ENCODE measurements at regions not wholly inside any gene's neighbourhood (a gene's known extent, or its start where the extent isn't known, plus 50 kb on each side); places are given as distances from the start of the nearest gene placed in this dataset.
"Not testable (repeated sequence)": the region's sequence is repeated elsewhere in the genome, so short reads cannot be mapped to it uniquely, and the experiment has no call there.

DNA sequence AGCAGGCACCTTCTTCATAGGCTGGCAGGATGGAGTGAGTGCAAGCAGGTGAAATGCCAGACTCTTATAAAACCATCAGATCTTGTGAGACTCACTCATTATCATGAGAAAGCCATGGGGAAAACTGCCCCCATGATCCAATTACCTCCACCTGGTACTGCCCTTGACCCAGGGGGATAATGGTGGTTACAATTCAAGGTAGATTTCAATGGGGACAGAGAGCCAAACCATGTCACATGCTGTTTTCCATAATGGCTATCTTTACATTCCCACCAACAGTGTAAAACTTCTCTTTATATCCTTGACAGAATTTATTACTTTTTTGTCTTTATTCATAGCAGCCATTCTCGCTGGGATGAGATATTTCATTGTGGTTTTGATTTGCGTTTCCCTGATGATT is 663.0 kb upstream of the AGA start:
- DNase-seq (ENCODE audit: low spot score in 2 of 2) (no peak), FAIRE-seq (no peak)

DNA sequence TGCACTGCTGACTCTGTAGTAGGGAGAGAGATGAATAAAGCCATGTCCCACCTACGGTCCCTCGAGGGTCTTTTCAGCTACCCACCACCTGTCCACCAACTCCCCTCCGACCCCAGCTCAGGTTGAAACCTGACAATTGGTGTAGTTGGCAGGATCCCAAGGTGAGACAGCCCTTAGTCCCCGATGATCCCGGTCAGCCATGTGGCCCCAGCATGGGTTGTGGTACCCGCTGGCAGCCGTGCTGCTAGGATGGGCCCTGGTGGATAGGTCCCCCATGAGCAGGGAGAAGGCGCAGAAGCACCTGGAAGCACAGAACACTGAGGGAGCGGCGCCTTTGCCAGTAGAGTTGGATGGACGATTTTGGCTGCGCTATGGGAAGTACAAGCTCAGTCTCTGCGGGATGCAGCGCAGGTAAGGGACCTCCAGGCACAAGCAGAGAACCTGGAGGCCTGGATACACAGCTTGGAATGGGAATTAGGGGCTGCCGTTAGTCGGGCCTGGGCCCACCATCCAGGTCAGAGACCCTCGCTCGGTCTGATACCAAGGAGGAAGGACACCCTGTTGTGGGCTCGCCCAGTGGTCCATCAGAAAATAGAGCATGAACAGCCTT is 694.6 kb upstream of the AGA start:
- FAIRE-seq = no peak
- DNase-seq (ENCODE audit: low spot score in 2 of 2) = no peak

GRCh38 chr4:178137732-178138471 is 695.7 kb upstream of the AGA start:
- FAIRE-seq = no peak
- no peak for DNase-seq (ENCODE audit: low spot score in 2 of 2)

- DNase-seq (ENCODE audit: low spot score in 2 of 2) (no peak), FAIRE-seq (no peak)
Observed at GRCh38 chr4:178138491-178138890, 696.3 kb upstream of the AGA start.

DNA sequence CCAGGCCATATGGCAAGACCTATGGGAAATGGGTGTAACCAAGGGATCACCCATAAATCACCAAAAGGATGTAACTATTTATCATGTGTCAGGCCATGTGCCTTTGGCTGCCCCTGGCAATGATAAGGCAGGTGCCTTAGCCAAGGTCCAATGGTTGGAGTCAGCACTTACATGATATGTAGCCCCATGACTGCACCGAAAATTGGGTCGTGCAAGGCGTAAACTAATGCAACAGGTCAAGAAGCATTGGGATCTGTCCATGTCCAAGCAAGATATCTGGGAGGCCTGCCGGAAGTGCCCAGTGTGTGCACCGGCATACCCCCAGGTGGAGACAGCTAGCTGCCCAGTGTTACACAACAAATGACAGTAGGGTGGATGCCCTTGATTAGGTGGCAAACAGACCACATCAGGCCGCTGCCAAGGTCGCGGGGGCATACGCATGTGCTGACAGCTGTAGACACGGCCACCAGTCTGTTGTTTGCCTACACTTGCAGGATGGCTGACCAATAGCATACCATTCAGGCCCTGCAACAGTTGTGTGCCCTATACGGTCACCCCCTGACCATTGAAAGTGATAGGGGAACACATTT is 698.2 kb upstream of the AGA start:
- DNase-seq (ENCODE audit: low spot score in 2 of 2) (no peak), FAIRE-seq (no peak)

GRCh38 chr4:178142724-178143123 is 700.5 kb upstream of the AGA start:
- DNase-seq (ENCODE audit: low spot score in 2 of 2) = no peak
- no peak for FAIRE-seq

- FAIRE-seq = no peak
- no peak for DNase-seq (ENCODE audit: low spot score in 2 of 2)
Observed at GRCh38 chr4:178148106-178148505, 705.9 kb upstream of the AGA start.

DNA sequence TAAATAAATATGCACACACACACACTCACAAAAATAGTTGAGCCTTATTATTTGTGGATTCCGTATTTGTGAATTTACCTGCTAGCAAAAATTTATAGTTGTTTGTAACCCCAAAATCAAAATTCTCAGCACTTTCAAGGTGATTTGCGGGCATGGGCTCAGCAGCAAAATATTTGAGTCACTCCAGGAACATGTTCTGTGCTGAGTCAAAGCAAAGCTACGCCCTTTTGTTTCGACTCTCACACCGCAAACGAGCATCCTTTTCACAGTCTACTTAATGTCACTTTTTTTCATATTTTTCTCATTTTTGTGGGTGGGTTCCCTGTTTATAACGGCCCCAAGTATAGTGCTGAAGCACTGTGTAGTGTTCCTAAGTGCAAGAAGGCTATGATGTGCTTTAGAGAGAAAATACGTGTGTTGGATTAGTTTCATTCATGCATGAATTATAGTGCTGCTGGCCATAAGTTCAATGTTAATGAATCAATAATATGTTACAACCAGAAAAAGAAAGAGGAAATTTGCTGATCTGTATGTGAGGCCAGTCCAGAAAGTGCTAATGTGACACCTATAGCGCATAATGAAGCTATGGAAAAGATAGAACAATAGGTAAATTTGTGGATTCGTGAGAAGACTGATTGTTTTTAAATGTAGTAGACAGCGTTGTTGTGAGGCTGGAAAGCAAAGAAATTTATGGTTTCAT is 723.2 kb upstream of the AGA start:
- no peak for DNase-seq (ENCODE audit: low spot score in 2 of 2)
- no peak for FAIRE-seq

- DNase-seq (ENCODE audit: low spot score in 2 of 2) (no peak), FAIRE-seq (no peak)
Observed at GRCh38 chr4:178165951-178166308, 723.7 kb upstream of the AGA start.

GRCh38 chr4:178173771-178174170 is 731.5 kb upstream of the AGA start:
- DNase-seq (ENCODE audit: low spot score in 2 of 2) (no peak), FAIRE-seq (no peak)

DNA sequence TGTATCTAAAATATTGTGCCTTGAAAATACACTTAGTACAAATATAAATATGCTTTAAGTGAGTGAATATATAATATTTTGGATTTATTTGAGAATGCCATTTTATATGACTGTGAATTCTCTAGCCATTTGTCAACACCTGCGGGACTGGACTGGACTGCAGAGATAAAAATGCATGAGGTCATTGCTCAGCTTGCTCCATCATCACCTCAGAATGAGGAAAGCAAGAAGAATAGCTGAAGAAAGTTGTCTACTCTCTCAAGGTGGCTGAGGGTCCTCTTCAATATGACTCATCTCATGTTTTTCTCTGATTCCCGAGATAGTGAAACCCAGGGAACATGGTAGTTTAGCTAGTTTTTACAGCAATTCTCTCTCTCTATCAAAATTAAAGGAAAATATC is 732.5 kb upstream of the AGA start:
- FAIRE-seq = no peak

DNA sequence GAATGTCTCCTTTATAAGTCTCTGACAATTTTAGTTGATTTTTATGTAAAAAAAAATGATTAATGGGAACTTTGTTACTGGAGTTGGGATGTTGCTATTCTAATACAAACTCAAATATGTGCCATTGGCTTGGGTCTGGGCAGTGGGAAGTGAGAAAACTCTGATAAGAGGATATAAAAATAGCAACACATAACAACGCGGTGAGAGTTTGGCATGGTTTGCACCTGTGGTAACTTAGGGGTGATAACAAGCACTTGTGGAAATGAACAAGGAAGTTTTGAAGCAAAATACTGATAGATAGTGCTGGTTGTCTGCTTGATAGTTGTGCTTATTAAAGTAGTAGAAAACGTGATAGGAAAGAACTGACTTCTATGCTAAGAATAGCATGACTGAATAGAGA is 743.3 kb upstream of the AGA start:
- DNase-seq (ENCODE audit: low spot score in 2 of 2) (no peak), FAIRE-seq (no peak)

More for the DNA sequence above, 732.5 kb upstream of the AGA start:
- no peak for DNase-seq (ENCODE audit: low spot score in 2 of 2)

GRCh38 chr4:178192611-178193010 is 750.4 kb upstream of the AGA start:
- DNase-seq (ENCODE audit: low spot score in 2 of 2) (no peak), FAIRE-seq (no peak)

- DNase-seq (ENCODE audit: low spot score in 2 of 2) = no peak
- FAIRE-seq = no peak
Observed at GRCh38 chr4:178196751-178197374, 754.6 kb upstream of the AGA start.

DNA sequence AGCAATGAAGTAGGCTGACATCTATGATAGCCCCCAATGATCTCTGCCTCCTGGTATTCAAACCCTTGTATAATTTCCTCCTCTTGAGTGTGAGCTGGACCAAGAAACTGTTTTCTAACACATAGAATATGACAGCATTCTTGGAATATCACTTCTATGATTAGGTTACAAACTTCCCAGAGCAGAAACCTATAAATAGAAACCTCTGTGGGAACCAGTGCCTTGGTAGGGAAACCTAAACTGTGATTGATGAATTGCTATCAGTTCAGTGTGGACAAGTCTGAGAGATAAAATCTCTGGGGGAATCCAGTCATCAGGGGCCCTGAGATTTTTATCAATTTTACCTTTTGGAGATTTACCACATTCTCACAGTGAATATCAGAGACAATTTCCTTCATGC is 756.5 kb upstream of the AGA start:
- no peak for FAIRE-seq
- no peak for DNase-seq (ENCODE audit: low spot score in 2 of 2)

GRCh38 chr4:178202422-178202821 is 760.2 kb upstream of the AGA start:
- FAIRE-seq (no peak), DNase-seq (ENCODE audit: low spot score in 2 of 2) (no peak)

DNA sequence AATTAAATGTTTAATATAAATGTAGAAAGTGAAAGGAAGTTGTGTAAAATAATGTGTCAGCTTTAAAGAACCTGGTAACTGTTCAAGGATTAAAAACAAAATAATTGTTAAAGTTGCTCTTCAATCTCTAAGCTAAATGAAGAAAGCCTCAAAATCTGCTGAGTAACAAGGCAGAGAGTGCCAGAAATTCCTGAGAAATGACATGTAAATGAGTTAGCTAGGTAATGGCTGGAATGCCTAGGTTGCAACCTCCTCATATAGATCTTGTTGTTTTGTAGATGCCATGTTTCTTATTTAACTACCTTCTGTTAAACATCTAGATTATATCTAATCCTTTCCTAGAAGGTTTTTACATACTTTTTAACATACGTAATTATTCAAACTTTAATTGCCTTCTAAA is 763.6 kb upstream of the AGA start:
- FAIRE-seq = no peak
- DNase-seq (ENCODE audit: low spot score in 2 of 2) = no peak

DNA sequence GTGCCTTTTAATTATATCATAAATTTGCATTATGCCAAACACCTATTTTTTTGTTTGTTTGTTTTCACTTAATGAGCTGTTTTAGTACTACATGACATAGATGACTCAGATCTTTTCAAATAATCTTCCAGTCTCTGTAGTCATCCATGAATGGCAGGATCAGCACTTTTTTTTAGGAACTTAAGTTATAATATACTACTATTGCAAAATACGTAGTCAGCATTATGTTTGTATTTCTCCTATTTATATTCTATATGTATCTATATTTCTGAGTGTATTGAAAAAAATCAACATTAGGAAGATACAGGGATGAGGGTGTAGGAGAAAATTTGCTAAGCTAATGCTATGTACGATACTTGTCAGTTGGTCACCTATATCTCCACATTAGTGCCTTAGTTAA is 773.1 kb upstream of the AGA start:
- FAIRE-seq (no peak), DNase-seq (ENCODE audit: low spot score in 2 of 2) (no peak)

- DNase-seq (ENCODE audit: low spot score in 2 of 2) (no peak), FAIRE-seq (no peak)
Observed at GRCh38 chr4:178215763-178216162, 773.5 kb upstream of the AGA start.

GRCh38 chr4:178226421-178226820 is 784.2 kb upstream of the AGA start:
- not testable (repeated sequence) for FAIRE-seq; DNase-seq (ENCODE audit: low spot score in 2 of 2)

- FAIRE-seq = no peak
- no peak for DNase-seq (ENCODE audit: low spot score in 2 of 2)
Observed at GRCh38 chr4:178233906-178234305, 791.7 kb upstream of the AGA start.
